ENCODE measurements at regions not wholly inside any gene's neighbourhood (a gene's known extent, or its start where the extent isn't known, plus 50 kb on each side); places are given as distances from the start of the nearest gene placed in this dataset.
"Not testable (repeated sequence)": the region's sequence is repeated elsewhere in the genome, so short reads cannot be mapped to it uniquely, and the experiment has no call there.

GRCh38 chr2:184452907-184453306 is 145.4 kb upstream of the ZNF804A start:
- H3K9ac ChIP-seq (ENCODE audit: low read length), result no peak overlapping the region; the same call in 1 of the 2 replicates
- no peak overlapping the region for H3K4me3 ChIP-seq (ENCODE audit: low read depth, low read length, poor library complexity, severe bottlenecking)
- peak overlapping the region; percentile 52 for H3K4me2 ChIP-seq (ENCODE audit: low read length)
- no peaks in the 10 kb centered on the region for H4K20me1 ChIP-seq (ENCODE audit: insufficient read depth, low read length)
- H3K27me3 ChIP-seq (ENCODE audit: insufficient read depth, low read length), result no peaks in the 10 kb centered on the region
- H3K36me3 ChIP-seq (ENCODE audit: insufficient read depth, low read length), result no peaks in the 10 kb centered on the region
- peaks cover 5% of the 10 kb centered on the region; the same call in 1 of the 2 replicates for H3K9me3 ChIP-seq (ENCODE audit: low read length)
- peak overlapping the region; percentile 98; the same call in 1 of the 2 replicates for H2AFZ ChIP-seq (ENCODE audit: low read length)
- no peaks in the 10 kb centered on the region for H3K79me2 ChIP-seq (ENCODE audit: insufficient read depth, low read length)
- peaks cover 52% of the 10 kb centered on the region for H3K4me1 ChIP-seq (ENCODE audit: insufficient read depth, low read length, severe bottlenecking)
- peak overlapping the region; percentile 87 for H3K27ac ChIP-seq (ENCODE audit: low read depth, low read length, poor library complexity, severe bottlenecking)
- no peaks in the 10 kb centered on the region for H3F3A ChIP-seq (ENCODE audit: insufficient read depth, low read length)
- TF ChIP-seq CTCF (IDR thresholded peaks at IDR 0.05; ENCODE audit: low read length), result no peak
- TF ChIP-seq EZH2 (IDR thresholded peaks at IDR 0.05; ENCODE audit: borderline replicate concordance, low read length), result no peak
- no peaks in the 10 kb centered on the region for H3K9me2 ChIP-seq (ENCODE audit: low read depth, low read length)

- no peaks in the 10 kb centered on the region for H3K79me2 ChIP-seq (ENCODE audit: insufficient read depth, low read length)
- no peak overlapping the region for H3K4me3 ChIP-seq (ENCODE audit: low read depth, low read length, poor library complexity, severe bottlenecking)
- H3K9me2 ChIP-seq (ENCODE audit: low read depth, low read length), result no peaks in the 10 kb centered on the region
- no peaks in the 10 kb centered on the region for H3K27me3 ChIP-seq (ENCODE audit: insufficient read depth, low read length)
- H3K4me1 ChIP-seq (ENCODE audit: insufficient read depth, low read length, severe bottlenecking), result peaks cover 33% of the 10 kb centered on the region
- no peaks in the 10 kb centered on the region for H3K36me3 ChIP-seq (ENCODE audit: insufficient read depth, low read length)
- no peak overlapping the region for H2AFZ ChIP-seq (ENCODE audit: low read length)
- H3K4me2 ChIP-seq (ENCODE audit: low read length), result no peak overlapping the region
- H3F3A ChIP-seq (ENCODE audit: insufficient read depth, low read length), result no peaks in the 10 kb centered on the region
- H3K27ac ChIP-seq (ENCODE audit: low read depth, low read length, poor library complexity, severe bottlenecking), result no peak overlapping the region
- peaks cover 5% of the 10 kb centered on the region; the same call in 1 of the 2 replicates for H3K9me3 ChIP-seq (ENCODE audit: low read length)
- H3K9ac ChIP-seq (ENCODE audit: low read length), result no peak overlapping the region
- H4K20me1 ChIP-seq (ENCODE audit: insufficient read depth, low read length), result no peaks in the 10 kb centered on the region
- TF ChIP-seq CTCF (IDR thresholded peaks at IDR 0.05; ENCODE audit: low read length) (no peak), EZH2 (IDR thresholded peaks at IDR 0.05; ENCODE audit: borderline replicate concordance, low read length) (no peak)
Observed at GRCh38 chr2:184455624-184456023, 142.7 kb upstream of the ZNF804A start.

GRCh38 chr2:184456693-184457092 is 141.6 kb upstream of the ZNF804A start:
- H4K20me1 ChIP-seq (ENCODE audit: insufficient read depth, low read length); H3K9ac ChIP-seq (ENCODE audit: low read length); H3K27ac ChIP-seq (ENCODE audit: low read depth, low read length, poor library complexity, severe bottlenecking); H2AFZ ChIP-seq (ENCODE audit: low read length); H3K9me3 ChIP-seq (ENCODE audit: low read length); H3K9me2 ChIP-seq (ENCODE audit: low read depth, low read length); H3F3A ChIP-seq (ENCODE audit: insufficient read depth, low read length); H3K4me2 ChIP-seq (ENCODE audit: low read length); H3K4me3 ChIP-seq (ENCODE audit: low read depth, low read length, poor library complexity, severe bottlenecking); H3K27me3 ChIP-seq (ENCODE audit: insufficient read depth, low read length); H3K36me3 ChIP-seq (ENCODE audit: insufficient read depth, low read length); H3K79me2 ChIP-seq (ENCODE audit: insufficient read depth, low read length): not testable (repeated sequence)
- H3K4me1 ChIP-seq (ENCODE audit: insufficient read depth, low read length, severe bottlenecking), result peaks cover 23% of the 10 kb centered on the region

- TF ChIP-seq CTCF (IDR thresholded peaks at IDR 0.05; ENCODE audit: low read length), result no peak
- no peak for TF ChIP-seq EZH2 (IDR thresholded peaks at IDR 0.05; ENCODE audit: borderline replicate concordance, low read length)
- H4K20me1 ChIP-seq (ENCODE audit: insufficient read depth, low read length), result no peaks in the 10 kb centered on the region
- H3K9me3 ChIP-seq (ENCODE audit: low read length), result 0 out of 2 replicates have a peak, but pooled peaks cover 3% of the 10 kb centered on the region
- H3K36me3 ChIP-seq (ENCODE audit: insufficient read depth, low read length), result no peaks in the 10 kb centered on the region
- H3K27me3 ChIP-seq (ENCODE audit: insufficient read depth, low read length), result no peaks in the 10 kb centered on the region
- H3K79me2 ChIP-seq (ENCODE audit: insufficient read depth, low read length), result no peaks in the 10 kb centered on the region
- peaks cover 43% of the 10 kb centered on the region for H3K4me1 ChIP-seq (ENCODE audit: insufficient read depth, low read length, severe bottlenecking)
- H3K4me2 ChIP-seq (ENCODE audit: low read length), result peak overlapping the region; percentile 46
- no peaks in the 10 kb centered on the region for H3F3A ChIP-seq (ENCODE audit: insufficient read depth, low read length)
- no peaks in the 10 kb centered on the region for H3K9me2 ChIP-seq (ENCODE audit: low read depth, low read length)
- peak overlapping the region; percentile 9 for H3K4me3 ChIP-seq (ENCODE audit: low read depth, low read length, poor library complexity, severe bottlenecking)
- H3K27ac ChIP-seq (ENCODE audit: low read depth, low read length, poor library complexity, severe bottlenecking), result peak overlapping the region; percentile 86
- peak overlapping the region; percentile 86 for H2AFZ ChIP-seq (ENCODE audit: low read length)
- H3K9ac ChIP-seq (ENCODE audit: low read length), result peak overlapping the region; percentile 34; the same call in 1 of the 2 replicates
Observed at GRCh38 chr2:184463102-184463865, 135.0 kb upstream of the ZNF804A start.

Data from OCI-LY1 (cell line).